Medulla oblongata (tissue), 1 donor: ENCODE measurements at regions not wholly inside any gene's neighbourhood (a gene's known extent, or its start where the extent isn't known, plus 50 kb on each side); places are given as distances from the start of the nearest gene placed in this dataset.
"Not testable (repeated sequence)": the region's sequence is repeated elsewhere in the genome, so short reads cannot be mapped to it uniquely, and the experiment has no call there.

Experiments
- DNase-seq: peaks from one replicate; pipeline ENCODE4 v3.0.0-alpha.2; 2015; ENCODE audit errors: extremely low spot score

- DNase-seq, result no peak
Measured at GRCh38 chr19:56894626-56895025, 54.1 kb upstream of the PEG3 start.

- DNase-seq, result no peak
Measured at GRCh38 chr19:56896095-56896494, 55.6 kb upstream of the PEG3 start.

GRCh38 chr19:56899943-56900342 lies 59.4 kb upstream of the PEG3 start:
- no peak for DNase-seq

DNA sequence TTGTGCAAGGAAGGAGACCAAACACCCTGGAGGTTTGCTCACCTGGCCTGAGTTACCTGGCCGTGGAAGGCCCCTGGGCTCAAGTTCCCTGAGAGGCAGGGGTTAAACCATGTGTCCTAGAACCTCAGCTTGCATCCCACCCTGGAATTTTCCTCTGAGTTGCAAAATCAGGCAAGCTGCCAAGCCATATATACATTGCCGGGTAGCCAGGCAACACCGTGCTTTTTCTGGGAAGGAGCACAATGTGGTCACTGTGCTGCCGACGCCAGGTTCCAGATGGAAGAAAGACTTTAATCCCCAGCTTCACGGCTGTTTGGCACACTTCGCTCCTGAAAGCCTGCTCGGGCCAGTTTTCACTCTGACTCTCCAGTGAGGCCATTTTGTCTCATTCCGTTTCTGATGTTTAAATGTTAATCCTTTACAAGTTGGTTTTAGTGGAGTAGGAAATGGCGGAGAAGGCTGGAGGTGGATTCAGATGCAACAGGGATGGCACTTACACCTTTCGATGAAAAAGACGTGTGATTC lies 60.1 kb upstream of the PEG3 start:
- no peak for DNase-seq

- no peak for DNase-seq
Measured at GRCh38 chr19:56905631-56906150, 65.2 kb upstream of the PEG3 start.

DNA sequence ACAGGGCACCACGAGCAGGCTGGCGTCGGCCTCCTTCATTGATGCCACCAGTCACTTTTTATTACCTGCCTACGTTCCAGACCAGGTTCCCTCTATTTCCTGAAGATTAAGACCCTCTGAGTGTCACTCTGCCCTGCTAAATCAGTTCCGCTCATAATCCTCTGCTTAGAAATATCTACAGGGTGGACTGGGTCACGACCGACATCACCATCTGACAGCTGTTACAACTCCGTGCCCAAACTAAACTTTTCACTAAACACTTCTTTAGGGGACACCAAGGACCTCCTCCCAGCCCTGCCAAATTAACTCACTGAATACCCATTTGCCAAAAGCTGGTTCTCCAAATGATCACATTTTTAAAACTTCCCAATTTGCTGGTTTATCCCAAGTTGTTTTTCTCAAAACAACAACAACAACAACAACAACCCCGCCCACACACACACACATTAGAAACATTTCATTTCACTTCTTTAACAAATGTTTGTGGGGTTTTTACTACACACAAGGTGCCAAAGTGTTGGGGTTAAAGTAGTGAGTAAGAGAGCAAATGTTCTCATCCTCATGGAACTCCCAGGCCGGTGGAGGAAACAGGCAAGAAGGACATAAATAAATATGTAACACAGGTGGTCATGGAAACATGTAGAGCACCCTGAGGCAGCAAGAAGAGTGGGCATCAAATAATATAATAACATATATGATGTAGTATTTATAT lies 72.0 kb upstream of the PEG3 start:
- DNase-seq, result no peak

- DNase-seq, result not testable (repeated sequence)
Measured at GRCh38 chr19:56913113-56913455, 72.6 kb upstream of the PEG3 start.

DNA sequence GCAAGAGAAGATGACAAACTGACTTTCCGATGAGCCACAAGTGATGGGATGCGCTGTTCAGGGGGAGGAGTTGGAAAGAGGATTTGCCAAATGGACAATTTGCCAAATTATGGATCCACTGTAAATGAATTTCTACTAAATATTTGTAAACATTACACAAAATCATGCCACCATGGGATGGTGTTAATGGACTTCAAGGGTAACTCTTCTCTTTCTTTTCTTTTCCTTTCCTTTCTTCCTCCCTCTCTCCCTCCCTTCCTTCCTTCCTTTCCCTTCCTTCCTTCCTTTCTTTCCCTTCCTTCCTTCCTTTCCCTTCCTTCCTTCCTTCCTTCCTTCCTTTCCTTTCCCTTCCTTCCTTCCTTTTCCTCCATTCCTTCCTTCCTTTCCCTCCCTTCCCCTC lies 76.0 kb upstream of the PEG3 start:
- no peak for DNase-seq

GRCh38 chr19:56917529-56917928 lies 77.0 kb upstream of the PEG3 start:
- DNase-seq, result no peak

DNA sequence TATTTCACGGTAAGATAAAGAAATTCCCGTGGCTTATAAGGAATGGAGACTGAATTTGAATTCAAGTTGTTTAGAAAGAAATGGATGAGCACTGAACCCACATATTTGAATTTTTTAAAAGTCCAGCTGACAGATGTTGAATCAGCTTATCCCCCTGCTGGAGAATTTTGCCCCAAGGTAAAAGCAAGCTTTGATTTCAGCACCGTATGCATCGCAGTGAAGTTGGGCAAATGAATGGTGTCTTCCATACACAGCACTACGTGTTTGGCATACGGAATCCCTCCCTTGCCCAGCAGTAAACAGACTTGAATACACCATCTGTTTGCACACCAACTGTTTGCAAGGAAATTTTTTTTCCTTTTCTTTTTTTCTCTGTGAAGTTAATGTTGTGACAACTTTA lies 77.5 kb upstream of the PEG3 start:
- DNase-seq, result peak; percentile 66

DNA sequence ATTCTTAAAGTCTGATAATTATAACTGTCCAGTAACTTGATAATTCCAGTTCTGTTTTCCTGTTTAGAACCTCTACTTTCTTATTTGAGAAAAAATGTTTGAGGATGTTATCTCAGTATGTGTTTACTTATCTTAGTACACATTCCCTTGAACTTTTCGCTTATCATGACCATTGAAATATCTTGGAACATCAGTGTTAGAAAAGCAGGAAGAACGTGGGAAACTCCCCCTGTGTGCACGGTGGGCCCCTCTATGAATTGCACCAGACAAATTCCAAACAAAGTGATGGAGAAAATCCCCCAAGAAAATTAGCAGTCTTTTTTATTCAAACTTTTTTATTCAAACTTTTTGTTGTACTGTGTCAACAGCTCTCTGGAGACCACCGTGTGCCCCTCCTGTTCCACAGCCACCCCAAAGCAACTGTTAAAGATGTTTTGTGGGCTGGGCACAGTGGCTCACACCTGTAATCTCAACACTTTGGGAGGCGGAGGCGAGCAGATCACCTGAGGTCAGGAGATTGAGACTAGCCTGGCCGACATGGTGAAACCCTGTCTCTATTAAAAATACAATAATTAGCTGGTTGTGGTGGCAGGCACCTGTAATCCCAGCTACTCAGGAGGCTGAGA lies 78.3 kb upstream of the PEG3 start:
- no peak for DNase-seq

GRCh38 chr19:56919308-56919995 lies 78.9 kb upstream of the PEG3 start:
- no peak for DNase-seq

- not testable (repeated sequence) for DNase-seq
Measured at GRCh38 chr19:56926094-56926493, 85.6 kb upstream of the PEG3 start.

- DNase-seq, result no peak
Measured at GRCh38 chr19:56927294-56927693, 86.8 kb upstream of the PEG3 start.

DNA sequence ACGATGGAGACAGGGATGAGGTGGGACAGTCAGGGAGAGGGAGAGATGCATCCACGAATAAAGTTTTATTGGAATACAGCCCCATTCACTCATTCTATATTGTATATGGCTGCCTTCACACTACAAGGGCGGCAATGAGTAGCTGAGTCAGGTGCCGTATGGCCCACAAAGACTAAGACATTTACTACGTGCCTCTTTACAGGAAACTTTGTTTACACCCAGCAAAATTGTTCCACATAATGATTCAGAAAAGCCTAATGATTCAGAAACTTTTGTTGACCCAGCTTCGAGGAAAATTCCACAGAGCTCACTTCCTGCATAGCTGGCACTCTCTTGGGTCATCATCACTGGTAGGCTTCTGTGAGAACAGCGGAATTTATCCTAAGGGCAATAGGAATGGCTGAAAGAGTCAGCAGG lies 87.3 kb upstream of the PEG3 start:
- DNase-seq, result no peak

- no peak for DNase-seq
Measured at GRCh38 chr19:56930647-56931535, 90.4 kb upstream of the PEG3 start.

GRCh38 chr19:56933014-56933705 lies 92.6 kb upstream of the PEG3 start:
- no peak for DNase-seq

DNA sequence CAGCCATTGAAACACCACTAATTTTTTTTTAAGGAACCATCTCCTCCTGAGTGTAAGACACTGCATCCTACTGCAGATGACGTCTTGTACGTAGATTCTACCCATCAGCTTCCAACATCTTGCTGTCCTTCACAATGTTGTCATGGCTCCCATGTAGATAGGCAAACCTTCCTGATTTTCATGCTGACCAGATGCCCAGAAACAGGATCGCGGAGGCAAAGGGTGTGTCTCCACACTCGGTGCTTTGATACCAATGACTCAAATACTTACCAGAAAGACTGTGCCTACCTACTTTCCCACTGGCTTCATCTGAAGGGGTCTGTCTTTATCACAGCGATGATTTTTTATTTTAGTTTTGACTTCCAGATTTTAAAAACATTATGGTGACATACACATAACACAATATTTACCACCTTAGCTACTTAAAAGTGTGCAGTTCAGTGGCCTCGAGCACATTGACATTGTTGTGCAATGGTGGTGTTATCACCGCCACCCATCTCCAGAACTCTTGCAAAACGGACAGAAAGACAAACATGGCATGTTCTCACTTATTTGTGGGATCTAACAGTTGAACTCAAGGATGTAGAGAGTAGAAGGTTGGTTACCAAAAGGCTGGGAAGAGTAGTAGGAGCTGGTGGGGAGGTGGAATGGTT lies 94.0 kb upstream of the PEG3 start:
- no peak for DNase-seq

- no peak for DNase-seq
Measured at GRCh38 chr19:56939951-56940350, 99.4 kb upstream of the PEG3 start.

- no peak for DNase-seq
Measured at GRCh38 chr19:56942756-56943155, 102.2 kb upstream of the PEG3 start.

DNA sequence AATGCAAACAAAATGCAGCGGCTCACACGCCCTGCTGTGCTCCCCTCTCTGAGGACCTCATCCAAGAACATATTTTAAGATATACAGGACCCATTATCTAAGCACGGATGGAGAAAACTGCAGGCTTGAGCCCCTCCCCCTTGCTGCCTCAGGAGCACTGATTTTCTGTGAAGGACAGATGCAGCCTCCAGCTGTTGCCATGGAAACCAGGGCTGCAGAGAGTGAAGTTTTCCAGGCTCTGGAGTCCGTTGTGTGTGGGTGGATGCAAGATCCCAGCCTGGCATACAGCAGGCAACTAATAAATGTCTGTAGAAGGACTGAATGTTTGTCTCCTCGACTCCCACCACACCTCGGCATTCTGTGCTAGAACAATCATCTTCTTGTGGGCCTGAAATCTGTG lies 105.6 kb upstream of the PEG3 start:
- DNase-seq, result no peak
